HepG2 (cell line): ENCODE measurements at regions not wholly inside any gene's neighbourhood (a gene's known extent, or its start where the extent isn't known, plus 50 kb on each side); places are given as distances from the start of the nearest gene placed in this dataset.

Source experiments
- ATAC-seq: fragments of 200-7000 bp; cut with Tn5 transposase; 3 replicates; pipeline ENCODE4 v1.9.1; 2020; ENCODE audit warnings: mild to moderate bottlenecking, moderate library complexity
- BruUV-seq: library from RNA; stranded (reverse); fragments of 400-500 nt; replicated peaks from 2 replicates; lab custom pipeline; 2021; lab: Mats Ljungman, UMichigan
- CTCF ChIA-PET: fragments of 300-600 bp; formaldehyde crosslinking; extraction: SDS; loops from one replicate; lab custom pipeline; 2021; ENCODE audit warnings: low total read pairs, inconsistent platforms, low intra/inter-chr PET ratio; lab: Yijun Ruan, JAX
- POLR2A ChIA-PET: fragments of 350-600 bp; sonication (Branson Sonifier 250); formaldehyde crosslinking; loops from one replicate; lab custom pipeline; 2020; ENCODE audit warnings: antibody characterized with exemption, inconsistent platforms; lab: Yijun Ruan, JAX
- DNase-seq: peaks from one replicate; pipeline ENCODE4 v3.0.0-alpha.2; 2015; ENCODE audit warnings: low spot score
- FAIRE-seq: peaks from 3 replicates; lab custom pipeline; 2011; peaks lifted over from hg19 to GRCh38; lab: Jason Lieb, UNC
- H2AFZ ChIP-seq: one replicate; pipeline ENCODE4 v1.6.1; 2011; ENCODE audit warnings: low read length, inconsistent platforms
- H3K27ac ChIP-seq: fragments of 300-600 bp; 3 replicates; pipeline ENCODE4 v1.8.0; 2011; ENCODE audit warnings: mixed run types, mild to moderate bottlenecking, mixed read lengths, low read length, inconsistent platforms; ENCODE audit not compliant: insufficient read depth; ENCODE audit errors: extremely low read length
- H3K27me3 ChIP-seq, 2 experiments: fragments of 200-600 bp in 1 of 2; 2 replicates in 1 of 2; 3 replicates in 1 of 2; pipeline versions ENCODE4 v1.6.0 to v1.8.0; 2011; ENCODE audit warnings: low read length in 2 of 2, mild to moderate bottlenecking in 2 of 2, moderate library complexity in 2 of 2, inconsistent platforms in 1 of 2; ENCODE audit not compliant: insufficient read depth in 2 of 2, control insufficient read depth in 1 of 2
- H3K36me3 ChIP-seq, 2 experiments: fragments of 200-600 bp in 1 of 2; replicated peaks in 1 of 2; 2 replicates in 1 of 2; 3 replicates in 1 of 2; pipeline versions ENCODE4 v1.5.1 to v1.8.0; 2011; ENCODE audit warnings: low read length in 2 of 2, inconsistent platforms in 1 of 2; ENCODE audit not compliant: insufficient read depth in 2 of 2, control insufficient read depth in 1 of 2
- H3K4me1 ChIP-seq: 2 replicates; pipeline ENCODE4 v1.5.1; 2012; ENCODE audit warnings: low read length, inconsistent platforms; ENCODE audit not compliant: insufficient read depth
- H3K4me2 ChIP-seq: 2 replicates; pipeline ENCODE4 v1.6.0; 2011; ENCODE audit warnings: low read depth, low read length, inconsistent platforms
- H3K4me3 ChIP-seq, 3 experiments: fragments of 200-600 bp in 1 of 3; sonication (generic), shearing (Covaris generic) in 1 of 3; replicated peaks in 1 of 3; 2 replicates each; pipeline ENCODE4 v1.5.1; 2011 to 2016; ENCODE audit warnings: low read length in 3 of 3, inconsistent platforms in 2 of 3, low read depth in 2 of 3, mild to moderate bottlenecking in 2 of 3, control low read depth in 1 of 3, mixed read lengths in 1 of 3; ENCODE audit not compliant: insufficient read depth in 1 of 3
- H3K79me2 ChIP-seq: one replicate; pipeline ENCODE4 v1.6.1; 2011; ENCODE audit warnings: low read length, inconsistent platforms; ENCODE audit not compliant: insufficient read depth
- H3K9ac ChIP-seq: 2 replicates; pipeline ENCODE4 v1.6.0; 2011; ENCODE audit warnings: mild to moderate bottlenecking, low read depth, low read length, inconsistent platforms; ENCODE audit not compliant: insufficient read depth
- H3K9me3 ChIP-seq: 2 replicates; pipeline ENCODE4 v1.5.1; 2012; ENCODE audit warnings: mild to moderate bottlenecking, low read length
- H4K20me1 ChIP-seq: 2 replicates; pipeline ENCODE4 v1.6.0; 2011; ENCODE audit warnings: inconsistent platforms, mild to moderate bottlenecking, low read length, moderate library complexity; ENCODE audit not compliant: insufficient read depth
- AHR ChIP-seq: IDR thresholded peaks from 2 replicates; pipeline ENCODE4 v1.6.1; 2018; ENCODE audit warnings: missing genetic modification reagents, missing compliant biosample characterization
- BCL6 ChIP-seq: IDR thresholded peaks from 2 replicates; pipeline ENCODE4 v1.6.1; 2016; ENCODE audit warnings: missing genetic modification reagents, missing compliant biosample characterization
- ETV6 ChIP-seq: sonication (generic); formaldehyde crosslinking; conservative IDR thresholded peaks from 2 replicates; pipeline ENCODE4 v1.4.0; 2020; ENCODE audit warnings: missing genetic modification reagents
- FOSL1 ChIP-seq: sonication (generic); formaldehyde crosslinking; IDR thresholded peaks from 2 replicates; pipeline ENCODE4 v1.9.0; 2021; ENCODE audit warnings: missing genetic modification reagents, borderline replicate concordance
- GPN1 ChIP-seq: sonication (generic); formaldehyde crosslinking; IDR thresholded peaks from 2 replicates; pipeline ENCODE4 v1.5.1; 2020; ENCODE audit warnings: missing genetic modification reagents, borderline replicate concordance
- GTF3A ChIP-seq: sonication (generic); formaldehyde crosslinking; conservative IDR thresholded peaks from 2 replicates; pipeline ENCODE4 v1.4.0; 2020; ENCODE audit warnings: mild to moderate bottlenecking, missing genetic modification reagents
- HOXA7 ChIP-seq: sonication (generic); formaldehyde crosslinking; IDR thresholded peaks from 2 replicates; pipeline ENCODE4 v1.8.1; 2022; ENCODE audit warnings: mild to moderate bottlenecking, missing genetic modification reagents, moderate library complexity
- KMT2B ChIP-seq: IDR thresholded peaks from 2 replicates; pipeline ENCODE4 v1.6.1; 2016; ENCODE audit warnings: missing genetic modification reagents, missing compliant biosample characterization
- RXRA ChIP-seq: sonication (generic); formaldehyde crosslinking; IDR thresholded peaks from 2 replicates; pipeline ENCODE4 v1.5.1; 2020; ENCODE audit warnings: missing genetic modification reagents
- SALL2 ChIP-seq: sonication (generic); formaldehyde crosslinking; IDR thresholded peaks from 2 replicates; pipeline ENCODE4 v1.8.1; 2023; ENCODE audit warnings: mild to moderate bottlenecking, missing genetic modification reagents, inconsistent platforms
- ZFP36 ChIP-seq: fragments of 150-350 bp; IDR thresholded peaks from 2 replicates; pipeline ENCODE4 v1.6.1; 2018; ENCODE audit warnings: borderline replicate concordance, low read length, low read depth; ENCODE audit not compliant: partially characterized antibody
- ZFX ChIP-seq: sonication (generic); formaldehyde crosslinking; IDR thresholded peaks from 2 replicates; pipeline ENCODE4 v1.4.0; 2020; ENCODE audit warnings: mild to moderate bottlenecking, low read depth, missing genetic modification reagents, moderate library complexity
- ZNF232 ChIP-seq: sonication (generic); formaldehyde crosslinking; IDR thresholded peaks from 2 replicates; pipeline ENCODE4 v1.4.0; 2020; ENCODE audit warnings: missing genetic modification reagents, borderline replicate concordance
- ZNF468 ChIP-seq: sonication (generic); formaldehyde crosslinking; IDR thresholded peaks from 2 replicates; pipeline ENCODE4 v1.8.0; 2022; ENCODE audit warnings: mild to moderate bottlenecking, moderate library complexity, missing genetic modification reagents
- ZNF749 ChIP-seq: sonication (generic); formaldehyde crosslinking; IDR thresholded peaks from 2 replicates; pipeline ENCODE4 v1.8.0; 2022; ENCODE audit warnings: mild to moderate bottlenecking, missing genetic modification reagents, moderate library complexity, borderline replicate concordance
- ZNF883 ChIP-seq: sonication (generic); formaldehyde crosslinking; IDR thresholded peaks from 2 replicates; pipeline ENCODE4 v1.5.1; 2020; ENCODE audit warnings: mild to moderate bottlenecking, missing genetic modification reagents; ENCODE audit errors: not compliant biosample characterization
- ZSCAN9 ChIP-seq: IDR thresholded peaks from 2 replicates; pipeline ENCODE4 v1.6.1; 2016; ENCODE audit warnings: borderline replicate concordance
- in situ Hi-C: cut with HindIII; loops from 2 replicates; pipeline ENCODE4 v1.10.0; 2017; ENCODE audit warnings: low pct_unique_long_range_greater_than_20kb; ENCODE audit not compliant: extremely low pct_ligation_motif_present
- intact Hi-C: fragments of 100-400 bp; cut with micrococcal nuclease; formaldehyde crosslinking; loops from one replicate; pipeline ENCODE4 v1.10.0; 2022; ENCODE audit not compliant: unreplicated experiment
- TF ChIP-seq, protein P1 (sequence below): sonication (generic); formaldehyde crosslinking; IDR thresholded peaks from 2 replicates; pipeline ENCODE4 v1.9.0; 2021; ENCODE audit warnings: missing genetic modification reagents, borderline replicate concordance
- TF ChIP-seq, protein P2 (sequence below): sonication (generic); formaldehyde crosslinking; IDR thresholded peaks from 2 replicates; pipeline ENCODE4 v1.4.0; 2020; ENCODE audit warnings: missing genetic modification reagents

GRCh38 chr6:140185991-140186390 lies 811.5 kb upstream of the CITED2 start:
- FAIRE-seq: no peak
- no peak for DNase-seq
- no peak overlapping the region for H3K4me3 ChIP-seq
- H3K4me1 ChIP-seq: no peaks in the 10 kb centered on the region
- H3K4me2 ChIP-seq: no peak overlapping the region
- no TSS peak for BruUV-seq
- no peaks in the 10 kb centered on the region for H3K36me3 ChIP-seq
- no peaks in the 10 kb centered on the region for H3K27me3 ChIP-seq
- H3K9ac ChIP-seq: no peak overlapping the region
- H3K27ac ChIP-seq: no peak overlapping the region
- TF ChIP-seq ZNF749 (CRISPR knock-in tag) (no peak), BCL6 (CRISPR knock-in tag) (no peak), ZSCAN9 (CRISPR knock-in tag) (no peak), AHR (CRISPR knock-in tag) (no peak), RXRA (no peak), ZFX (CRISPR knock-in tag) (no peak), ZNF883 (CRISPR knock-in tag) (no peak), GPN1 (CRISPR knock-in tag) (no peak), ZNF232 (CRISPR knock-in tag) (no peak), ZNF468 (CRISPR knock-in tag) (no peak), FOSL1 (CRISPR knock-in tag) (no peak), KMT2B (no peak)
- peaks cover 92% of the 10 kb centered on the region for H3K9me3 ChIP-seq
- no peaks in the 10 kb centered on the region for H4K20me1 ChIP-seq
- in situ Hi-C loops: no loop called here
- intact Hi-C loops: no loop called here
- ChIA-PET POLR2A (no interaction called here), CTCF (no interaction called here)
- H3K79me2 ChIP-seq: no peaks in the 10 kb centered on the region
- H2AFZ ChIP-seq: no peak overlapping the region
- no peak for ATAC-seq

DNA sequence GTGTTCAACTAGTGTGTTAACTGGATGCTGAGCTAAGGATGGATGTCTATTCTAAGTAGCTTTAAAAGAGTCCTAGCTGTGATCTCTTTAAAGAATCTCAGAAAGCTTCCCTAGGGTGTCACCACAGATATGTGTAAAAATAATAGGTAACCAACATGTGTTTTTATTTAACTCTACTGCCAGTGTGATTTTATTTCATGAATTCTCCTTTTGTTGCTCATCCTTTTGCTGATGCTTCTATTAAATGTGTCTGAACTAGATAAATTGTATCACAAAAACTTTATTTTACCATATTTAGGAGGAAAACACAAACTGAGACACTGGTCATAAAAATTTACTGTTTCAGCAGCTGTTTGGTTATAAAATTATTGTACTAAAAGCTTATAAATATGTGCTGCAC lies 809.4 kb upstream of the CITED2 start:
- H3K4me2 ChIP-seq: no peak overlapping the region
- no peaks in the 10 kb centered on the region for H3K36me3 ChIP-seq
- no peak overlapping the region for H3K9ac ChIP-seq
- CTCF ChIA-PET: no interaction called here
- no peak overlapping the region for H3K27ac ChIP-seq
- H4K20me1 ChIP-seq: no peaks in the 10 kb centered on the region
- peaks cover 91% of the 10 kb centered on the region for H3K9me3 ChIP-seq
- no peaks in the 10 kb centered on the region for H3K79me2 ChIP-seq
- in situ Hi-C loops (no loop called here), intact Hi-C loops (no loop called here)
- no peaks in the 10 kb centered on the region for H3K4me1 ChIP-seq
- no TSS peak for BruUV-seq
- no peak for ATAC-seq
- no peak overlapping the region for H2AFZ ChIP-seq
- H3K4me3 ChIP-seq: no peak overlapping the region
- POLR2A ChIA-PET: no interaction called here
- no peak for DNase-seq
- H3K27me3 ChIP-seq: no peaks in the 10 kb centered on the region
- no peak for FAIRE-seq
- TF ChIP-seq GTF3A (CRISPR knock-in tag): no peak
- TF ChIP-seq ZFP36: no peak
- no peak for TF ChIP-seq ETV6 (CRISPR knock-in tag)
- TF ChIP-seq, protein P1, sequence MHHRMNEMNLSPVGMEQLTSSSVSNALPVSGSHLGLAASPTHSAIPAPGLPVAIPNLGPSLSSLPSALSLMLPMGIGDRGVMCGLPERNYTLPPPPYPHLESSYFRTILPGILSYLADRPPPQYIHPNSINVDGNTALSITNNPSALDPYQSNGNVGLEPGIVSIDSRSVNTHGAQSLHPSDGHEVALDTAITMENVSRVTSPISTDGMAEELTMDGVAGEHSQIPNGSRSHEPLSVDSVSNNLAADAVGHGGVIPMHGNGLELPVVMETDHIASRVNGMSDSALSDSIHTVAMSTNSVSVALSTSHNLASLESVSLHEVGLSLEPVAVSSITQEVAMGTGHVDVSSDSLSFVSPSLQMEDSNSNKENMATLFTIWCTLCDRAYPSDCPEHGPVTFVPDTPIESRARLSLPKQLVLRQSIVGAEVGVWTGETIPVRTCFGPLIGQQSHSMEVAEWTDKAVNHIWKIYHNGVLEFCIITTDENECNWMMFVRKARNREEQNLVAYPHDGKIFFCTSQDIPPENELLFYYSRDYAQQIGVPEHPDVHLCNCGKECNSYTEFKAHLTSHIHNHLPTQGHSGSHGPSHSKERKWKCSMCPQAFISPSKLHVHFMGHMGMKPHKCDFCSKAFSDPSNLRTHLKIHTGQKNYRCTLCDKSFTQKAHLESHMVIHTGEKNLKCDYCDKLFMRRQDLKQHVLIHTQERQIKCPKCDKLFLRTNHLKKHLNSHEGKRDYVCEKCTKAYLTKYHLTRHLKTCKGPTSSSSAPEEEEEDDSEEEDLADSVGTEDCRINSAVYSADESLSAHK (CRISPR knock-in tag): no peak
- TF ChIP-seq SALL2 (CRISPR knock-in tag): no peak
- TF ChIP-seq HOXA7: no peak
- TF ChIP-seq, protein P2, sequence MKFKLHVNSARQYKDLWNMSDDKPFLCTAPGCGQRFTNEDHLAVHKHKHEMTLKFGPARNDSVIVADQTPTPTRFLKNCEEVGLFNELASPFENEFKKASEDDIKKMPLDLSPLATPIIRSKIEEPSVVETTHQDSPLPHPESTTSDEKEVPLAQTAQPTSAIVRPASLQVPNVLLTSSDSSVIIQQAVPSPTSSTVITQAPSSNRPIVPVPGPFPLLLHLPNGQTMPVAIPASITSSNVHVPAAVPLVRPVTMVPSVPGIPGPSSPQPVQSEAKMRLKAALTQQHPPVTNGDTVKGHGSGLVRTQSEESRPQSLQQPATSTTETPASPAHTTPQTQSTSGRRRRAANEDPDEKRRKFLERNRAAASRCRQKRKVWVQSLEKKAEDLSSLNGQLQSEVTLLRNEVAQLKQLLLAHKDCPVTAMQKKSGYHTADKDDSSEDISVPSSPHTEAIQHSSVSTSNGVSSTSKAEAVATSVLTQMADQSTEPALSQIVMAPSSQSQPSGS (CRISPR knock-in tag): no peak
